Activated CD8-positive, alpha-beta memory T cell treated with anti-CD3 and anti-CD28 coated beads for 4 hours (primary cell): ENCODE measurements at regions not wholly inside any gene's neighbourhood (a gene's known extent, or its start where the extent isn't known, plus 50 kb on each side); places are given as distances from the start of the nearest gene placed in this dataset.

Experiments
- DNase-seq, 2 donors: peaks; one replicate each; pipeline ENCODE4 v3.0.0-alpha.2; 2020; ENCODE audit warnings: low read depth in 2 of 2

- no peak for DNase-seq
These were observed 275.3 kb upstream of the KLF12 start for GRCh38 chr13:74409551-74409950.

DNA sequence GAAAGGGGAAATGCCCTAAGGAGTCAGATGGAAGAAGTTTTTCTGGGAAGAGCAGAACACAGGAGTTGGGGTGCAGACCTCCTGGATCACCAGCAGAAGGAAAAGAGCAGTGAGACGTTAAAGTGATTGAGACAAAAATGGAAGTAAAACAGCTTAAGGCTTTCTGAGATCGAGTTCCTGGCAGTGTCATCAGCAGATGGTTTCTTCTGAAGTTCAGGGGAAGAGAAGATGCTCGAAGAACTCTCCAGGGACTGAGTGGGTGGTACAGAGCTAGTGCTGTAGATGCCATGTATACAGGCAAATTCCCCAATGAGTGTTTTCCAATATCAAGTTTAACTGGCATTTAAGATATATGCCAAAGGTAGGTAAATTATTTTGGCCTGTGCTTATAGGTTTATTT is 272.2 kb upstream of the KLF12 start:
- no peak for DNase-seq

DNA sequence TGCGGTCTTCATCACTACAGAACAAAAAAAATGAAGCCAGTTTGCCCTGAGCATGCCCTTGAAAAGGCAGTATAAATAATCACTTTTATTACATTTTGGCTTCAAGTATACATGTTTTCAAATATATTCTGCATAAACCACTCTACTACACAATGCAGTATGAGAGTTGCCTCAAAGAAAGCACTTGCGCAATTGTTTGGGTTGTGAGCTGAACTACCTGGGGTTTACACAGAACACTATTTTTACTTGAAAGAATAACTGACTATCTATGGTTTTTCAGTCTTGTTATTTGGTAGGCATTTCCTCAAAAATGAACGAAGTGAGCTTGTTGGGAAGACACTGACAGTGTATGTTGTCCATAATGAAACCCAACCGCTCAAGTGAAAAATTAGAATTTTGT is 264.4 kb upstream of the KLF12 start:
- DNase-seq = no peak

DNA sequence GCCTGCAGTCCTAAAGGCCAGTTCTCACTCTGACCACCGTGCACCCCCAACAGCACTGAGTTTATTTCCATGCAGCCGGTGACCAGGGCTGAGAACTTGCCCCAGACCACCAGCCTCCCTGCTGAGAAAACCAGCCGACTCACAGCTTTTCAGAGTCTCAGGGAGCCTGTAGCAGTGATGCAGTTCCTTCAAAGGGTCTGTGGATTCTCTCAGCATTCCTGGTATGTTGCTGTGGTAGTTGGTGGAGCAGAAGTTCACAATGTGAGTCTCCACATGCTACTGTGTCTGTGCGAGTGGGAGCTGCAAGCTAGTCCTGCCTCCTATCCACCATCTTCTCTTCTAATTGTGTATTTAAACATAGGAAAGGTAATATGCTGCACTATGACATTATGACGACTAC is 254.9 kb upstream of the KLF12 start:
- no peak for DNase-seq

DNA sequence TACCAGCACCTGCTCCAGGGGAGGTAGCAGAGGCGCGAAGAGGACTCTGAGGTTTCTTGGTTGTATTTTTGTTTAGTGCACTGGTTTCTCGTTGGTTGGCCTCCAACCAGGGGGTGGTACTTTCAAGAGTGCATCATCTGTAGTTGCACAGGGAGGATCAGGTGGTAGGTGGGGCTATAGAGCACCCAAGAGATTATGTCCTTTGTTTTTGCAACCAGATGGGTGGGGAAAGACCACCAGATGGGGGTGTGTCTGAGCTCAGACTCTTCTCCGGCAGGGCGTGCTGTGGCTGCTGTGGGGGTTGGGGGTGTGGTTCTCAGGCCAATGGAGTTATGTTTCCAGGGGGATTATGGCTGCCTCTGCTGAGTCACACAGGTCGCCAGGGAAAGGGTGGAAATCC is 254.4 kb upstream of the KLF12 start:
- DNase-seq = no peak

GRCh38 chr13:74372511-74372910 is 238.3 kb upstream of the KLF12 start:
- no peak for DNase-seq

- DNase-seq = no peak
These were observed 233.0 kb upstream of the KLF12 start for GRCh38 chr13:74367193-74367592.

GRCh38 chr13:74361274-74361673 is 227.1 kb upstream of the KLF12 start:
- no peak for DNase-seq

- no peak for DNase-seq
These were observed 212.8 kb upstream of the KLF12 start for GRCh38 chr13:74346960-74347359.

DNA sequence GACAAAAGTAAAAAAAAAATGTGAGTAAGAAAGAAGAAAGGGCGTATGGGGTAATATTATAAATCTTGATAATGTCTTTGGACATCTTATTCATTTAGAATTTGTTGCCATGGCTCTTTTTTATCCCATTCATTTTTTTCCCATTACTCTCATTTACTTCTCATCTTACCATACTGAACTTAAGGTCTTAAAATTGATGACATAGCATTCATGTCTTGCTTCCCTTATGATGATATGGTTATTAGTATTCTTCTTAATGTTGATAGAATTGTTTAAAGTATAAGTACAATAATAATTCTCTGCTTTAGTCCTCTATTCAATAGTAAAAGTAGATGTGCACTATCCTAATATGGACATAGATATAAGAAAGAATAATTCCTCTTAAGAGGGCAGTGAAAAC is 204.1 kb upstream of the KLF12 start:
- no peak for DNase-seq

DNA sequence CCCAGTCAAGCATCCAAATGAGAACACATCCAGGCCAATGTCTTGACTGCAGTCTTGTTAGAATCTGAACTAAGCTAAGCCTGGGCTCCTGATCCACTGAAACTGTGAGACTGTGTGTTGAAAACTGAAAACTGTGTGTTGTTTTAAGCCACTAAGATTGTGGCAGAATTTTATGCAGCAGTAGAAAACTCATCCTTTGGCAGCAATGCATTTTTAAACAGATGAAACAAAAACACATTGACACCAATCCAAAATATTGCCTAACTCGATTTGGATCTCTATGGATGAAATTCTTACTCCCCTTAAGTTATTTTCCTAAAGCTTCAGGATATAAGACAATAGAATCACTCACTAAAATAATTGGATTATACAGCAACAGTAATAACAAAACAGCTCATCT is 202.3 kb upstream of the KLF12 start:
- DNase-seq = no peak

DNA sequence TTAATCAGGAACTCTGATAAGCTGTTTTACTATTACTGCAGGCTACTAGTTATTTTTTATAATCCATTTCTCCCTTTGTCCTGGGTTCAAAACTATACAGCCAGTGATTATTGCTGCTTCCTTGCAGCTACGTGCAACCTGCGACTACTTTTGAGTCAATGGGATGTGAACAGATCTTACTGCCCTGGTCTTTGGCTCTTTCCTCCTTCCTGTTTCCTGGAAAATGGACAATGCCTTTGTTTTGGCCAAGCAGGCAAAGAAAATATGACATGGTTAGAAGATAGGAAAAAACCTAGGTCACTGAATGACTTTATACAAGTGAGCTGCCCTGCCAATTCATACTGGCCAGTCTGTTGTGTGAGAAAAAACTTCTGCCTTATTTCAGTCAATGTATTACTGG is 201.2 kb upstream of the KLF12 start:
- DNase-seq = no peak

- no peak for DNase-seq
These were observed 195.8 kb upstream of the KLF12 start for GRCh38 chr13:74329962-74330361.

DNA sequence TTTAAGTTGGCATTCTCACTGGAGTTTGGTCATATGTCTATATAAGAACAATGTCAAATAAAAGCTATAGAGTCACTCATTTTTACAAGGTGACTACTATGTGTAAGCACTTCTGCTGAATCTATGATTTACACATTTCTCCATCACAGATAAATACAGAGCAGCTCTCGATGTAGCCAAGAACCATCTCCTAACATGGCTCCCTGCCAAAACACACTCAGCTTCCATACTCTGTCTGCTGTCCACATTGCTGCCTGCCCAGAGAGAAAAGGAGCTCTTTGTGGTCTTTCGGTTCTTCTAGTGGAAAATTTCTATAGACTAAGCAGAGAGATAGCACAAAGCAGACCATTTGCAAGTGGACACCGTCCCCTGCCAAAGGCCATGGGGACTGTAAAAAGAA is 190.9 kb upstream of the KLF12 start:
- no peak for DNase-seq

DNA sequence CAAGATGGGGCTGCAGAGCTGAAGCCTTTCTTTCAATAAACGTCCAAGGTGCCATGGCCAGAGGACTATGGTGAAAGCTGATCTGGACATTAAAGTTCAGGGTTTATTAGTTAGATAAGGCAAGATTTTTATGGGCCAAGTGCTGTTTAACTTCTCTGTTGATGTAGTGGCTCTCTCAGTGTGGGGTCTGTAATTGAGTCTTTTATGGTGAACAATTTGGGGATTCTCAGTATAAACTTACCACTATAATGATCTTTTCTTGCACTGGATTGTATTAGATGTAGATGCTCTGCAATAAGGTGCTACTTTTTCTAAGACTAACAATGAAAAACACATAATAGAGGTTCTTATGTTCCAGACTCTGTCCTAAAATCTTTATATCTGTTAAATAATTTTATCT is 190.1 kb upstream of the KLF12 start:
- DNase-seq = no peak

DNA sequence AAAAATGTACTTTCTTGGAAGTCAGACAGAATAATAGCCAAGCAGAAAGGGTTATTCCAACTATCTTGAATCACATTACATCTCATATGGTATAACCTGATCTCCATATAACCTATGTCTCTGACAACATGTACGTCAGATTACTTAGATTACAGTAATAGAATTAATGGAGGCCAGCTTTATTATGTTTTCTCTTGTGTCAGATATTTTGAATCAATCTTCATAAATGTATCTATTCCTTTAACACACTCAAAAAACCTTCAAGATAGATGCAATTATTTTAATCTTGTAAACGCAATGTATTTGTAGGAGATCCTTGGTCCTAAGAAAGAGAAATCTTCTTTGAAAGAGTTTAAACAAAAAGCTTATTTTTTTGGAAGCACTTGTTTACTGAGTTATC is 188.4 kb upstream of the KLF12 start:
- DNase-seq = no peak

- DNase-seq = no peak
These were observed 186.1 kb upstream of the KLF12 start for GRCh38 chr13:74320282-74320681.

- no peak for DNase-seq
These were observed 182.3 kb upstream of the KLF12 start for GRCh38 chr13:74316547-74316946.

DNA sequence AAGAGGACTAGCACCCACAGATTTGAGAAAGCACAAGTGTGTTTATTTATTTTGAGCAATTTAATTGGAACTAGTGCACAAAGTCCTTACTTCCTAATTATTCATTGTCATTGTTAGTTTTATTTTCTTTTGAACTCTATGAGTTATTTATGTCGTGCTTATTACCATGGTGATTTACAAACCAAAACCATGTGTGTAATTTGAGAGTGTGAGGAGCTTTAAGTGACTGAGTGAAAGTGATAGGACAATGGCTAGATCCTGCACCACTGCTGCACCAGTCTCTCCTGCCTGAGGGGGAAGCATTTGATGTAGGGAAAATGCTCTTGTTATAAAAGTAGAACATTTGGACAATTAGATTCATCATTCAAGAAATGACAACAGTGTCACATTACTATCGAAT is 172.3 kb upstream of the KLF12 start:
- DNase-seq = no peak

DNA sequence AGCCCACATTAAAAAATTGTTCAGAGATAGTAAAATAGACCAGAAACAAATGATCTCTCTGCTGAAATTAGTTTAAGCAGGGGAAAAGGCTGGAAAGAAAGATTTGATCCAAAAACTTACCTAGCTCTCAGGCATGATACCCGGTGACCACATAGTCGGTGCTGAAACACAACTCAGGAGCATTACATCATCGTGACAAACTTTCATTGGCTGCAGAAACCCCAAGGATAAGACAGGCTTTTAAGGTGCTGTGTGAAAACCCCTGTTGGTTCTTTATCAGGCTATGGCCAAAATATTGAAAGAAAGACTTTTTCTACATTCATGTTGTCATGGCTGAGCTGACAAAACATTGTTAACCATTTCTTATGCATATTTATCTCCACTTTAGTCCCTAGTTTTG is 171.7 kb upstream of the KLF12 start:
- DNase-seq = no peak

DNA sequence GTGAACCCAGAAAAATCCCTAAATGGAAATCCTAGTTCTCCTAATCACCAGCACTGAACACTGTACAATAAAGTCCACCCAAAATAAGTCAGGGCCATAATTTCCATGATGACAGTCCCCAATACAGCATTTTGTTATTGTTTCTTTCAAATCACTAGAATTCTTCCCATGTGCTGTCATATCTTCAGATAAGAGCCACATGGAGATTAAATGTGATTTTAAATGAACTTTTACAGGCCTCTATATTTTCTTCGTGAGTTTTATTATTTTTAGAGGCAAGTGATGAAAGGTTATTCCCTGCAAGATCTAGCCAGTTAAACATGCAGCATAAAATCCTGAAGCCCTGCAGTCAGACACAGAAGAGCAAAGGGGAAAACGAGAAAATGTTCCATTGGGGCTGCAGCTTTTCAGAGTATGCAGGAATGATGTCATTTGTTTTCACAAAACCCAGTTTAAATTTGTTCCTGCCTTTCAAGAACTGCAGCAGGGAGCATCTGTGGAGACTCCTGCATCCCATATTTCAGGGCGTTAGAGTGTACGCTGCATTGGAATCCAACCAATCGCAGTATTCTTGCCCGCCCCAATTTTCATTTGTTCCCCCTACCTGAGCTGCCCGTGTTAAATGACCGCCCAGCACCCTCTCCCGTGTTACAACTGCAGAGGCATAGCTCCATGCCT is 167.2 kb upstream of the KLF12 start:
- DNase-seq = no peak

GRCh38 chr13:74300162-74300561 is 166.0 kb upstream of the KLF12 start:
- DNase-seq = no peak

DNA sequence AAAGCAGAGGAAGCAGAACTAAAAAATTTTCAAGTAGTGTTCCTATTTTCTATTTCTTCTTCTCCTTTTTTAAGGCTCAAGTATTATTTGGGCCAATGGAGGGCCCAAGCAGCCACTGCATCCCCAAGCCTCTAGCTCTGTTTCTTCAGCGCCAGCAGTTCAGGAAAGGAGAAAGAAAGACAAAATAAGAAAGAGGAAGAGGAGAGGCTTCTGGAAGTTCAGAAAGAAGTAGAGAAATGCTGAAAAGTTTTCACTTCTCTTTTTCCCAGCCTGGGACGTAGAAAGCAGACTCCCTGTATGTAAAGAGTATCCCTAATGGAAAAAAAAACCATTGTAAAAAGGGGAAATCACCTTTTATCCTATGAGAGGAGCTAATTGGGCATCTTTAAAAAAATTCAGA is 165.5 kb upstream of the KLF12 start:
- DNase-seq = no peak

- DNase-seq = no peak
These were observed 164.7 kb upstream of the KLF12 start for GRCh38 chr13:74298923-74299322.
